T47D (cell line): ENCODE measurements at regions not wholly inside any gene's neighbourhood (a gene's known extent, or its start where the extent isn't known, plus 50 kb on each side); places are given as distances from the start of the nearest gene placed in this dataset.
"Not testable (repeated sequence)": the region's sequence is repeated elsewhere in the genome, so short reads cannot be mapped to it uniquely, and the experiment has no call there.

Experiments
- DNase-seq, 2 experiments: peaks; one replicate each; pipeline versions ENCODE4 v3.0.0 to v3.0.0-alpha.2; 2011 to 2012; ENCODE audit warnings: low read depth in 1 of 2, low spot score in 1 of 2
- JUND ChIP-seq: IDR thresholded peaks from 2 replicates; pipeline ENCODE4 v1.6.1; 2012; ENCODE audit warnings: low read depth
- in situ Hi-C: cut with HindIII; loops from 2 replicates; pipeline ENCODE4 v1.10.0; 2016; ENCODE audit warnings: low sequenced_read_pairs, low pct_unique_long_range_greater_than_20kb

DNA sequence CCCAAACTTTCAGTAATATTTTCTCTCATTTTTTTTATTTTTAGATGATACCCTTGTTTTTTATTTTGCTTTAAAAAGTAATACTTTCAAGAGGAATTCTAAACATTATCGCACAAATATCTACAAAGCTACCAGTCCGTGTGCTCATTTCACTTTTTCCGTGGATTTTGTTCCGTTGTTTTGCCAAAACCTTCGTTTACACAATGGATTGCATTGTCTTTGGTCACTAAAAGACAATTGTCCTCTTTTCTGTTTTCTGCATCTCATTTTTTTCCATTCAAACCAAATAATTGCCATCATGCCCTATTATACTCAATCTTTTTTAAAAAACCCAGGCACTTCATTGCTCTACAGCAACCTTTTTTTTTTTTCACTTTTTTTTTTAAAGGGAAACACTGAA, 214.9 kb downstream of the CXXC4 start:
- TF ChIP-seq JUND, result no peak
- in situ Hi-C loops, result no loop called here
- DNase-seq, result no peak

- no peak for TF ChIP-seq JUND
- no peak for DNase-seq
- in situ Hi-C loops, result no loop called here
Measured at GRCh38 chr4:104272966-104273365, 221.7 kb downstream of the CXXC4 start.

GRCh38 chr4:104269603-104270002, 225.1 kb downstream of the CXXC4 start:
- DNase-seq, in situ Hi-C loops: not testable (repeated sequence)

DNA sequence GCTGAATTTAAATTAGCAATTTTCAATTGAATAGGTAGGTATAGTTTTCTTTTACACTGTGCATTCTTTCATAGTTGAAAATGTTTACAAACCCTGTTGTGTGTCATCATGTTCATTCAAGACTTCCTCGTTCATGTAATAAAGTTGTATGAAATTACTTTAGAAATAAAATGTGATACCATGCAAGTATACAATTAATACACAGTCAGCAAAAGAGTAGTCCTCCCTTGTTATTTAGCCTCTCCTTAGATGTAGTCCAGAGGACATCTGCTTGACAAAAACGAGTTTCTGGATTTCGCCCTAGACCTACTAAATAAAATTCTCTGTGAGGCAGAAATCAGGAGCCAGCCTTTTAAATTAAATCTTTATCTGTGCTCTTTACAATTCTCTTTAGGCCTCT, 231.6 kb downstream of the CXXC4 start:
- in situ Hi-C loops, result no loop called here
- DNase-seq, result no peak
- no peak for TF ChIP-seq JUND

GRCh38 chr4:104262678-104263077, 232.0 kb downstream of the CXXC4 start:
- in situ Hi-C loops, result no loop called here
- no peak for TF ChIP-seq JUND
- DNase-seq, result no peak

DNA sequence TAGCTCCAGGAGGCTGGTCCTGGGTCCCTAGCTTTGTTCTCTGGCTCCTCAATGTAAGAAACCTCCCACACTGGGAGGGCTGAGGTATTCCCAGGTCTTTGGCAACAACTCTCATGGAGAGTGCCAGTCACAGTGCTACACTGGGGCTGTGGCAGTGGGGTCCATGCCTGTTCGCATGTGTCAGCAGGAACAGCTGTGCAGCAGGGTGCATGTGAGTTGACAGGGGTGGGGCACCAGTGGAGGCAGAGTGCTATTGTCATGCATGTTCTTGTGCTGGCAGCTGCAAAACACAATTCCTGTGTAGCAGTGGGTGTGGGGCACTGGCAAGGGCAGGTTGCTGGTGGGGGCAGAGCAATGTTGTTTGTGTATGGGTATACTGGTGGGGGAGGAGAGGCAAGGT, 246.0 kb downstream of the CXXC4 start:
- in situ Hi-C loops, result no loop called here
- TF ChIP-seq JUND, result no peak
- DNase-seq, result no peak

GRCh38 chr4:104235967-104236366, 258.7 kb downstream of the CXXC4 start:
- TF ChIP-seq JUND, result no peak
- no peak for DNase-seq
- in situ Hi-C loops, result no loop called here

DNA sequence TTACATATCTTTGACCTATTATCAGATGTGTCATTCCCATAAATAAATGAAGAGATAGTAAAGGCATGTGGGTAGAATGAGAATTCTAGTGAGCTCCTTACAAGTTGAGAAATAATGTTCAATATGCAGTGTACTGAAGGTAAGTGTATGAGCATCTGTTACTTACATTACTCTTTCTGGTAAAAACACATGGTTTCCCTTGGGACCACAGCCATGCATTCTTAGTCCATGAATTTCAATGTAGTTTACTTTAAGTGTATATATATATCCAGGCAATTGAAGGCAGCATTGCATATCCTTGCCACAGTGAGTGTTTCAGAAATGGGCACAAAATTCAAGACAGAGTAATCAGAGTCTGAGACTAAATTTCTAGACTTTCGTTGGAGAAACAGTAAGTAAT, 277.2 kb downstream of the CXXC4 start:
- in situ Hi-C loops, result no loop called here
- DNase-seq, result no peak
- TF ChIP-seq JUND, result no peak

DNA sequence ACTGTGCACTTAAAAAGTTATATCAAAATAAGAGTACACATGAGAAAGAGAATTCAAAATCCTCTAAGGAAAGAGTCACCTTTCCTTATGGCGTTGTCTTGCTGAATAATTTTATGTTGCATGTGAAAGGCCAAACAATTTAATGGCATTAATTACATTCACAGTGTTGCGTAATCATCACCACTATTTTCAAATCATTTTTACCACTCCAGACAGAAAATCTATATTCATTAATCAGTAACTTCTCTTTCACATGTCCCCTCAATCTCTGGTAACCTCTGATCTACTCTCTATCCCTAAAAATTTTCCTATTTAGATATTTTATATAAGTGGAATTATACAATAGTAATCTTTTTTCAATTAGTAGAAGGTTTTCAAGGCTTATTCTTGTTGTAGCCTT, 283.0 kb downstream of the CXXC4 start:
- no peak for TF ChIP-seq JUND
- in situ Hi-C loops, result no loop called here
- DNase-seq, result no peak

GRCh38 chr4:104210420-104210819, 284.3 kb downstream of the CXXC4 start:
- in situ Hi-C loops, result no loop called here
- no peak for DNase-seq
- TF ChIP-seq JUND, result no peak

GRCh38 chr4:104206784-104207183, 287.9 kb downstream of the CXXC4 start:
- TF ChIP-seq JUND, result no peak
- in situ Hi-C loops, result no loop called here
- no peak for DNase-seq

DNA sequence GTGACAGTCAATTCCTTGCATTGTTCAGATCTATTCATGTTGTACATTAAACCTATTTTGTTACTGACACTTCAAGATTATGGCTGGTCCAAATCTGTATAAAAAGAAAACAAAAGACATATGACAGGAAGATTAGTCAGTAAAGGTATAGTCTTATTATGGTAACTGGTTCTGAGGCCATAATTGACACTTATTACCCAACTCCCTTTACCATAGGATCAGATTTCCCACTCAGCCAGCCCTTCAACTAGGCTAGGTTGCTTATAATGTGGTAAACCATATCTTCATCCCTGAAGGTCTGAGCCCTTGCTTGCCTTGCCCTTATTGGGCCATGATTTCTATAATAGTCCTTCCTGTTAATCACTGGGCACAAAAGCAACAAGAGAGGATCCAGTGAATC, 289.6 kb downstream of the CXXC4 start:
- no peak for DNase-seq
- TF ChIP-seq JUND, result no peak

DNA sequence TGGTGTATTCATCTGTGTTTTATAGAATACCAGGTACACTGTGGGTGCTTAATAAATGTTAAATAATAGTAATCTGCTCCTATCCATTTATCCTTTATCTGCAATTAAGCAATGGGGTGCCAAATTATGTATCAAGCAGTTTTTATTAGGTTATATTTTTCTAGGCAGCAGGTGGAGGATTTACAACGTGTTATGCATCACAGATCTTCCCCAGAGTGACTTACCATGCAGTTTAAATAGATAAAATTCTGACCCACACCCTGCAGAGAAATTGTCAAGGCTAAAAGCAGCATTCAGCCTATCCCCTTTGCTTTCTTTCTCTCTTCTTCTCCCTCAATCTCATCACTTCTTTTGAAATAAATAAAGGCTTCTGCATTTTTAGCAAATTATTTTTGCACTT, 306.4 kb downstream of the CXXC4 start:
- DNase-seq, result no peak
- TF ChIP-seq JUND, result no peak
- in situ Hi-C loops, result no loop called here

More for the DNA sequence above, 289.6 kb downstream of the CXXC4 start:
- in situ Hi-C loops, result no loop called here

- DNase-seq, result no peak
- in situ Hi-C loops, result no loop called here
- no peak for TF ChIP-seq JUND
Measured at GRCh38 chr4:104169437-104169836, 325.3 kb downstream of the CXXC4 start.

- in situ Hi-C loops, result no loop called here
- DNase-seq, result no peak
- no peak for TF ChIP-seq JUND
Measured at GRCh38 chr4:104166749-104167148, 327.9 kb downstream of the CXXC4 start.
